ENCODE measurements at regions not wholly inside any gene's neighbourhood (a gene's known extent, or its start where the extent isn't known, plus 50 kb on each side); places are given as distances from the start of the nearest gene placed in this dataset.

GRCh38 chr4:20572976-20573375, 127.3 kb upstream of the PACRGL start:
- Histone ChIP-seq H3K4me1 (no peaks in the 10 kb centered on the region), H3K4me3 (ENCODE audit: low read depth, low read length) (no peak overlapping the region), H3K27me3 (peaks cover 19% of the 10 kb centered on the region), H3K36me3 (no peaks in the 10 kb centered on the region), H3K9me3 (no peaks in the 10 kb centered on the region)
- TF ChIP-seq, protein P1, sequence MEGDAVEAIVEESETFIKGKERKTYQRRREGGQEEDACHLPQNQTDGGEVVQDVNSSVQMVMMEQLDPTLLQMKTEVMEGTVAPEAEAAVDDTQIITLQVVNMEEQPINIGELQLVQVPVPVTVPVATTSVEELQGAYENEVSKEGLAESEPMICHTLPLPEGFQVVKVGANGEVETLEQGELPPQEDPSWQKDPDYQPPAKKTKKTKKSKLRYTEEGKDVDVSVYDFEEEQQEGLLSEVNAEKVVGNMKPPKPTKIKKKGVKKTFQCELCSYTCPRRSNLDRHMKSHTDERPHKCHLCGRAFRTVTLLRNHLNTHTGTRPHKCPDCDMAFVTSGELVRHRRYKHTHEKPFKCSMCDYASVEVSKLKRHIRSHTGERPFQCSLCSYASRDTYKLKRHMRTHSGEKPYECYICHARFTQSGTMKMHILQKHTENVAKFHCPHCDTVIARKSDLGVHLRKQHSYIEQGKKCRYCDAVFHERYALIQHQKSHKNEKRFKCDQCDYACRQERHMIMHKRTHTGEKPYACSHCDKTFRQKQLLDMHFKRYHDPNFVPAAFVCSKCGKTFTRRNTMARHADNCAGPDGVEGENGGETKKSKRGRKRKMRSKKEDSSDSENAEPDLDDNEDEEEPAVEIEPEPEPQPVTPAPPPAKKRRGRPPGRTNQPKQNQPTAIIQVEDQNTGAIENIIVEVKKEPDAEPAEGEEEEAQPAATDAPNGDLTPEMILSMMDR (IDR thresholded peaks at IDR 0.05; ENCODE audit: low read depth, low read length): no peak
- DNase-seq: no peak

DNA sequence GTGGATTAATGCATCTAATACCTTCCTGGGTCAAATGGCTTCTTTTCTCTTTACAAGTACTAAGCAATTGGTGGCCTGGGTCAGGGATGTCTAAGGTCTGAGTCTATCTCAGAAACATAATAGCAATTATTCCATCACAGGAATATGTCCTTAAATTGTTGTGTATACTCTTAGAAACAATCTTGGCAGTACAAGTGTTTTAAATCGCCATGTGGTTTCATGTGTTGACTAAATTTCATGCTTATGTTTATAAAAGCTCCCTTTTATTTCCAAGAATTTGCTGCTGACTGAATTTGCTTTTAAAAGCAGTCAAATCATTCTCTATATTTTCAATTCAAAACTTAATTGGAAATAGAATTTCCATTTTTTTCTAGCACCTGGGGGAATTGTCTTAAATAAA, 125.3 kb upstream of the PACRGL start:
- H3K4me3 ChIP-seq (ENCODE audit: low read depth, low read length): no peak overlapping the region

GRCh38 chr4:20575486-20575885, 124.8 kb upstream of the PACRGL start:
- H3K27me3 ChIP-seq: peaks cover 9% of the 10 kb centered on the region
- no peaks in the 10 kb centered on the region for H3K36me3 ChIP-seq
- no peaks in the 10 kb centered on the region for H3K9me3 ChIP-seq
- no peaks in the 10 kb centered on the region for H3K4me1 ChIP-seq
- TF ChIP-seq, protein P1 (IDR thresholded peaks at IDR 0.05; ENCODE audit: low read depth, low read length): no peak
- no peak for DNase-seq
- H3K4me3 ChIP-seq (ENCODE audit: low read depth, low read length): no peak overlapping the region

More for the DNA sequence above, 125.3 kb upstream of the PACRGL start:
- Histone ChIP-seq H3K36me3 (no peaks in the 10 kb centered on the region), H3K27me3 (peaks cover 12% of the 10 kb centered on the region), H3K4me1 (no peaks in the 10 kb centered on the region), H3K9me3 (no peaks in the 10 kb centered on the region)
- TF ChIP-seq, protein P1 (IDR thresholded peaks at IDR 0.05; ENCODE audit: low read depth, low read length): no peak
- DNase-seq: no peak

- H3K4me3 ChIP-seq (ENCODE audit: low read depth, low read length): no peak overlapping the region
These were observed 123.4 kb upstream of the PACRGL start for GRCh38 chr4:20576861-20577260.

DNA sequence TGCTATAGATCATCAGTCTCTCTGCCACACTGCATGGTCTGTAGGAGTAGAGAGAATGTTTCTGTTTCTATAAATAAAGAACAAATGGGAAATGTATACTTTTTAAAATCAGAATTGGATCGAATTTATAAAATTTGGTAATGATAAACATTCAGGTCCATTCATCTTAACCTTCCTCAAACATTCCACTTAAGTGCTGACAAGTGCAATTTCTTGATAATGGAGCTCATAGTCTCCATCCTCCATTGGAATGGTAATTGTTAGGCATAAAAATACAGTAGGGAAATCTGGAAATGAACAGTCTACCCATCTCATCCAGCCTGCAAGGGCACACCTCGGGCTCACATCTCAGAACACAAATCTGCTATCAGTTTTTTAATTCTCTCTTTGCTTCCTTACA, 122.6 kb upstream of the PACRGL start:
- H3K9me3 ChIP-seq: no peaks in the 10 kb centered on the region
- H3K27me3 ChIP-seq: peaks cover 3% of the 10 kb centered on the region
- no peak for DNase-seq
- H3K36me3 ChIP-seq: no peaks in the 10 kb centered on the region
- no peak overlapping the region for H3K4me3 ChIP-seq (ENCODE audit: low read depth, low read length)
- TF ChIP-seq, protein P1 (IDR thresholded peaks at IDR 0.05; ENCODE audit: low read depth, low read length): no peak
- H3K4me1 ChIP-seq: no peaks in the 10 kb centered on the region

More at GRCh38 chr4:20576861-20577260, 123.4 kb upstream of the PACRGL start:
- Histone ChIP-seq H3K4me1 (no peaks in the 10 kb centered on the region), H3K27me3 (peaks cover 5% of the 10 kb centered on the region), H3K9me3 (no peaks in the 10 kb centered on the region), H3K36me3 (no peaks in the 10 kb centered on the region)
- TF ChIP-seq, protein P1 (IDR thresholded peaks at IDR 0.05; ENCODE audit: low read depth, low read length): no peak
- DNase-seq: no peak

DNA sequence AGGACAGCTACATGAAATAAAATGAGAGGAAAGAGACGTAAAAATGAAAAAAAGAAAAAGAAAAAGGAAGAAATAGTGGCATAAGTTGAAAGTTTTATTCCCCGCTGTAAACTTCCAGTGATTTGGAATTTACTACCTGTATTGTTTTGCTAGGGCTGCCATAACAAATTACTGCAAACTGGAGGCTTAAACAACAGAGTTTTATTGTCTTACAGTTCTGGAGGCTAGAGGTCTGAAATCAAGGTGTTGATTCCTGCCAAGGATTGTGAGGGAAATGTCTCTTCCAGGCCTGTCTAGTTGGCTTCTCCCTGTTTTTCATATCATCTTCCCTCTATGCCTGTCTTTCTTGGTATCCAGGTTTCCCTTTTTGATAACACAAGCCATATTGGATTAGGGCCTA, 119.4 kb upstream of the PACRGL start:
- no peaks in the 10 kb centered on the region for H3K36me3 ChIP-seq
- TF ChIP-seq, protein P1 (IDR thresholded peaks at IDR 0.05; ENCODE audit: low read depth, low read length): no peak
- no peaks in the 10 kb centered on the region for H3K4me1 ChIP-seq
- no peak overlapping the region for H3K4me3 ChIP-seq (ENCODE audit: low read depth, low read length)
- H3K9me3 ChIP-seq: no peaks in the 10 kb centered on the region
- no peak for DNase-seq
- H3K27me3 ChIP-seq: no peaks in the 10 kb centered on the region
